NCI-H2196 treated with DMSO at 0.1 percent for 48 hours (cell line): ENCODE measurements at regions not wholly inside any gene's neighbourhood (a gene's known extent, or its start where the extent isn't known, plus 50 kb on each side); places are given as distances from the start of the nearest gene placed in this dataset.
"Not testable (repeated sequence)": the region's sequence is repeated elsewhere in the genome, so short reads cannot be mapped to it uniquely, and the experiment has no call there.

Experiments
- DNase-seq: peaks from one replicate; lab custom pipeline; 2025; ENCODE audit not compliant: unreplicated experiment; lab: John Stamatoyannopoulos, UW

DNA sequence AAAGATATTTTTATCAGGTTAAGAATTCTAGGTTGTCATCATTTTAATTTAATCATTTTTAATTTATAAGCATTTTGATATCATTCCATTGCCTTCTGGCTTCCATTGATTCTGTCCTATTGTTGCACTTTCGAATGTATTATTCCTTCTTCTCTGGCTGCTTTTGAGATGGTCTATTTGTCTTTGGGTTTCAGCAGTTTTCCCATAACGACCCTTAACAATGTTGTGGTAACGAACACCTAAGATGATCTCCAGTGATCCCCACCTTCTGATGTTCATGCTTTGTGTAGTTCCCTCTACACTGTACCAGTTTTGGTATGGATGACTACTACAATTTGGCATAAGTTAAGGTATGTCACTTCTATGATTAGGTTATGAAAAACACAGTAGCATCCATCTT, 59.9 kb downstream of the MINAR1 start:
- no peak for DNase-seq

DNA sequence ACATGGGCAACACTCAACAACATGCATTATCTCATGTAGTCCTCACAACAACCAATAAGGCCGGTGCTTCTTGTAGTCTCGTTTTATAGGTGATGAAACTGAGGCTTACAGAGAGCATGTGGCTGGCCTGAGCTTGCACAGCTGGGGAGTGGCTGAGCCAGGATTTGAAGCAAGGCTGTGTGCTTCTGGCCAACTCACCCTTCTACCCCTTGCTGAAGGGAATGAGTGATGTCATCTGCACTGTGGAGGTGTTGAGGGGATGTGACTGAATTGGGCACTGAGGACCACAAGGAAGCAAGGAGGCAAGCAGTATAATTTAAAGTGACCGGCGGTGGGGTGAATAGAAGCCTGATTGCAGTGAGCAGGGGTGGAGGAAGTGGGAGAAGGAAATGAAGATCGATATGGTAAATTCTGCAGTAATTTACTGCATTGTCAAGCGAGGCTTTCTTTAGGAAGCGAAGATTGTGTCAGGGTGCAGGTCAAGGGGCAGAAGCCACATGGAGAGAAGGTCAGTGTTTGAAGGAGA, 62.3 kb downstream of the MINAR1 start:
- no peak for DNase-seq

DNA sequence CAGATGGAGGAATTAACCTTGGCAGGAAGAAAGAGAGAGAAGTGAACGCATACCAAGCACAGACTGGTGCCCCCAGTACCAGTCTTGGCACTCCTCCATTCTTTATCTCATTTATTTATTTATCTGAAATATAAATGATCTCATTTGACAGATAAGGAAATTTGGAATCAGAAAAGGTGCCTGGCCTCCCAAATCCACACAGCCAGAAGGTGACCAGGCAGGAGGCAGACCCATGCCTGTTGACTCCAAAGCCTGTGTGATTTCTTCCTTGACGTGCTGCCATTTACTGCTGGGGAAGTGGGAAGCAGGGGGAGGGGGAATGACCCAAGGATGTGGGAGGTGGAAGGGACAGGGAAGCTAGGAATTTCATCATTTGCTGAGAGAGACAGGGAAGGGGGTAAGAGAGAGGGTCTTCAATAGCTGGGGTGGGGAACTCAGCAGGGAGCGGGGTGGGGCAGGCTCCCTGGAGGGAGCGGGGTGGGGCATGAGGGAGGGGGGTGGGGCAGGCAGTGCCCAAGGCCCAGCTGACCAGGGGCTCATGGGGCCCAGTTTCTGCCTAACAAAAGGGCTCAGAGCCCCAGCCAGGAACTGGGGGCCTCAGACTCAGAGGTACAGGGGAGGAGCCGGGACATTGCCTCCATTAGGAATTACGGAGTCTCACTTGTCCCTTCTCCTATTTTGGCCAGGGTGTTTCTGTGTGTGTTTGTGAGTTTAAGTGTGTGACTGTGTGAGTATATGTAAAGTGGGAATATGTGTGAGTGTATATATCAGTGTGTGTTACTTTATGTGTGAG, 63.0 kb downstream of the MINAR1 start:
- no peak for DNase-seq

DNA sequence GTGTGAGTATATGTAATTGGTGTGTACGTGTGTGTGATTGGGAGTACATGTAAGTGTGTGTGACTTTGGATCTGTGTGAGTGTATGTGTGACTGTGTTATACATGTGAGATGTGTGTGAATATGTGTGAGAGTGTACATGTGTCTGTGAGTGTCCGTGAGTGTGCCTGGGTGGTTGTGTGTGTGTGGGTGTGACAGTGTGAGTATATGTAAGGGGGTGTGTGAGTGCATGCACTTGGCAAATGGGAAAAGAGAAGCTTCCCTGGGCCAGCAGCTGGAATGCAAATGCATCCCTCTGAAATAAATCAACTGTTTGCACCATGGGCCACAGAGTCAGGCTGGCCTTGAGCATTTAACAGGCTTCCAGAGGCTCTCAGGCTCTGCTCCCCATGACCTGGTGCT, 63.6 kb downstream of the MINAR1 start:
- no peak for DNase-seq

DNA sequence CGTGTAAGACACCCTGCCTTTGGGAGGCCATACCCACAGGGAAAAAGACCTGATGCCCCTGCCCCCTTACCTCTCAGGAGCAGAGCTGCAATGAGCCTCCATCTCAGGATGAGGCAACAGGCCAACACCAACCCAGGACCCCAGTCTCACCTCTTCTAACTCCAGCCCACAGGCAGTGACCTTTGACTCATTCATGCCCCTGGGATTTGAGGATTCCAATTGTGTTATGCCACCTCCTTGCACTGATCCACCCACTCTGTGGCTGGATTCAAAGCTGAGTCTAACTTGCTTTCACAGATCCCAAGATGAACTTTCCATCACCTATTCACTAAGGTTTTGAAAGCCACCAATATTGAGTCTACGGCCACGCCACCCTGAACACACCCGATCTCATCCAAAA, 64.7 kb downstream of the MINAR1 start:
- DNase-seq: no peak

DNA sequence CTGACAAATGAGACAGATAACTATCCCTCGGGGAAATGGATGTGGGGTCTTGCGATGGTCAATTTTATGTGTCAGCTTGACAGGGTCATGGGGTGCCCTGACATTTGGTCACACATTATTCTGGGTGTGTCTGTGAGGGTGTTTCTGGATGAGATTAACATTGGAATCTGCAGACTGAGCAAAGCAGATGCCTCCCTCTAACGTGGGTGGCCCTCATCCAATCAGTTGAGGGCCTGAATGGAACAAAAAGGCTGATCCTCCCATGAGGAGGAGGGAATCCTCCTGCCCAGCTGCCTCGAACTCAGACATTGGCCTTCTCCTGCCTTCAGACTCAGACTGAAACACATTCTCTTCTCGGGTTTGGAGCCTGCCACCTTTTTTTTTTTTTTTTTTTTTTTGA, 69.0 kb downstream of the MINAR1 start:
- no peak for DNase-seq

DNA sequence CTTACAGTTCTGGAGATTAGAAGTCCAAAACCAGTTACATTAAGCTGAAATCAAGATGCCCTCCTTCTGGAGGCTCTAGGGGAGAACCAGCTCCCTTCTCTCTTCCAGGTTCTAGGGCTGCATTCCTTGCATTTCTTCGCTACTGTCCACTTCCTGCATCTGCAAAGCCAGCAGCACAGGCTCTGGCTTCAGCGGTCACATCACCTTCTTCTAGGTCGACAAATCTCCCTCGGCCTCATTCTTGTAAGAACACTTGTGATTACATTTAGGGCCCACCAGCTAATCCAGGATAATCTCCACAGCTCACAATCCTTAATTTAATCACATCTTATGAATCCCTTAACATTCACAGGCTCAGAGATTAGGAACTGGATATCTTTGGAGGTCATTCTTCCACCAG, 73.8 kb downstream of the MINAR1 start:
- DNase-seq: no peak

DNA sequence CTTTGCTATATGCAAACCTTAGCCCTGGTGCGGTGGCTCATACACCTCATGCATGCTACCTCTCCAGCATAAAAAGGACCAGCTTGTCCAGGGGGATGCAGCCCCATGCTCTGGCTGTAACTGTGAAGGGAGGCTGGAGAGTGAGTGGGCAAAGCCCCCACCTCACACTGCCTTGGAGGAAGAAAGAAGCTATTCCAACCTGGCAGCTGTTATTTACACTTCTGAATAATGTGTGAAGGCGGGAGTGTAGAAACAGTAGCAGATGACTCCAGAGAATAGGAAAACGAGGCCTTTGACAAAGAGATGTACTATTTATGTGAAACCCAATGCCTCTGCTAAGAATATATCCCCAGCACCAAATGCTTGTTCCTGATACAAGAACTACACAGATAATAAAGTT, 80.7 kb downstream of the MINAR1 start:
- not testable (repeated sequence) for DNase-seq

DNA sequence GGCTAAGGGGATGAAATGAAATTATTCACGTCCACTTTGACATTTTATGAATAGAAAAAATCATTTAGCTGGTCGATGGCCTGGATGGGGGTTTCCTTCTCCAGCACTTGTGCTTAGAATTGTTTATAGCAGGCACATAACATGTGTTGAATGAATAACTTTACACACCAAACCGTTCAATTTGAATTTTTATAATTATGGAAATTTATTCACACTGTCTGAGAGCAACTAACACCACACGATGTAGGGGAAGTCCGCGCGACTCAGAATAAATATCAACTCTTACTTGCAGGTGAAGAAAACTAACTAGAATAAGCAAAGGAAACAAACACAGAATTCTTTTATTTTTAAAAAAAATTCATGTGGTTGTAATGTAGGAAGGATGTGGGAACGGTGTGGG, 81.3 kb downstream of the MINAR1 start:
- DNase-seq: no peak

DNA sequence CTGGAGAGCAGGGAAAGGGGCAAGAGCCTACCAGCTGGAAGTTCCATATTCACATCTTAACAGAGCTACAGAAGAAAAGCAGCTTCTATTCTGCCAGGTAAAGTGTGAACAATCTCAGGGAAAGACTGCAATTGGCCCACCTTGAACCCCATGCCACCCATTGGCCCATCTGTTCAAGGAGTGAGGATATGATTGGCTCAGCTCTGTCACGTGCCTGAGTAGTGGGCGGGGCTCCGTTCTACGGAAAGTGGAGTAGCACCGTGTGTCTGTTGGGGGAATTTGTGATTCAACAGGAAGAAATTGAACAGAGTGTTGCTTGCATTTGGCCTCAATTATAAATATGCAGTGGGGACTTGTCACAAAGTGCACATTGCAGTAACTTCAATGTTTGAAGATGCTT, 81.8 kb downstream of the MINAR1 start:
- DNase-seq: no peak

DNA sequence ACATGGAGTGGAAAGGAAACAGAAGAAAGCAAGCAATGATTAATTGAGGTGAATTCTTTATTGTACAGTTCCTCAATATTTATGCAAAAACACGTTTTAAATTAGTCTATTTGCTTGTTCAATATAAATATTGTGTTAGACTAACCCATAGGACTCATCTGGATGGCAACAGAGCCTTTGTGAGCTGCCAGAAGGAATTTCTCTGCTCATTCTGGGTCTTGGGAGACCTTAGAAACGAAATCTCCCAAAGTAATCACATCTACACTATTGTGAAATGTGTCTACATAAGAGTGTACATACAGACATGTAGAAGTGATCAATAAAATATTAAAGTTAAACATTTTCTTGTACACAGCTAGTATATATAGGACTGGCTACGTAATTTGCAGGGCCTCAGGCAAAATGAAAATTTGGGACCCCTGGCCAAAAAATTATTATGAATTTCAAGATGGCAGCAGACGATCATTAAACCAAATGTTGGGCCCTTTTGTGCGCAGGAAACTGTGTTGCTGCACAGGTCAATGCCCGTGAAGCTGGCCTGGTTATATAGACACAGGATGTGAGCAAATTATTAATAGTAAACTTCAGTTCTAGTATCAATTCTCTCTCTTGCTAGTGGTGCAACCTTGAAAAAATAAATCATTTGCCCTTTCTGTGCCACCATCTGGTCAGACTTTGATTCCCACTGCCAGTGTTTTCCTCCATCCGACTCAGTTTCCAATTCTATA, 83.3 kb downstream of the MINAR1 start:
- DNase-seq: no peak

DNA sequence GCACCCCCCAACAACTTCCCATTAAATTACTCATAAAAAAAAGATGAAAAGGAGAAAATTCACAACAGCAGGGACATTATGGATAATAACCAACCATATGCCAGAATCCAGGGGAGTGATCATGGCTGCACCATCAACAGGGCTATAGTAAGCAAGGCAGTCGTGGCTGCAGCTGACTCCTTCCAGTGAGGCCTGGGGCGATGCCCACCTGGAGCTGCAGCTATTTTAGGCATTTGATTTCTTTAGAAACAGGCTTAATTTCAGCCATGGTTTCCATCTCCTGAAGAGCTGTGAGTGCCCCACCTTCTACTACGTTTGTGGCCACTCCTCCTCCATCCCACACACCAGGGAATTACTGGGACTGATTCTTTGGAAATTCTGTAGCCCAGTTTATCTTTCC, 84.0 kb downstream of the MINAR1 start:
- DNase-seq: no peak

DNA sequence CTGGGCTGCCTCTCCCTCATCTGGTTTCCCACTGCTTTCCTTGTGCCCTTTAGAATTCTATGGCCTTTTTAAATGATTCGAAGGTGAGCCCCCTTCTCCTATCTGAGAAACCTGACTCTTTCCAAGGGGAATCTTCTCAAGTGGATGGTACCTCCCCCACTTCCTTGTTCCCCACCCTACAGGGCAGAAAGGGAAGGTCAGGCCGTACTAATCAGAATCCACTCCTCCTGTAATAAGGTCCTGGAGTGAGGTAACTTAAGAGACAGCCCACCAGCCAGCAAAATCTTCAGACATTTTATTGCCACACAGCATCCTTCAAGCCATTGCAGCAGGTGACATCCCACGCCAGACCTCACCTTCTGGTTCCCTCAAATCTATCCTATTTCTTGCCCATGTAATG, 84.5 kb downstream of the MINAR1 start:
- no peak for DNase-seq

DNA sequence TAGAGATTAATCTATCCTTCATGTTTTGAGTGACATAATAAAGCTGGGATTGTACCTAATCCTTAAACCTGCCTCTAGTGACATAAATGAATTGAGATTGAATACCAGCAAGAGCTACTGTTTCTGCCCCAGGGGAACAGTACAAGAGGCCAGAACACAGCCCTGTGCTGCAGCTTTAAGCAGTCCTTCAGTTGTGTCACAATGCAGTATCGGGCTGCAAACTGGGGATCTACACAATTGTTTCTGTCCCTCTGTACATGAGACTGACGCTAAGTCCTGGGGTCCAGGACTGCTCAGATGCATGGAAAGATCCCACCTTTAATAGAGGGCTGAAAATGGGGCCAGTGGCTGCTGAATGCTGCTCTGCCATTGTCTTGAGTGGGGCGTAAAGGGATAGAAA, 87.5 kb downstream of the MINAR1 start:
- DNase-seq: no peak

DNA sequence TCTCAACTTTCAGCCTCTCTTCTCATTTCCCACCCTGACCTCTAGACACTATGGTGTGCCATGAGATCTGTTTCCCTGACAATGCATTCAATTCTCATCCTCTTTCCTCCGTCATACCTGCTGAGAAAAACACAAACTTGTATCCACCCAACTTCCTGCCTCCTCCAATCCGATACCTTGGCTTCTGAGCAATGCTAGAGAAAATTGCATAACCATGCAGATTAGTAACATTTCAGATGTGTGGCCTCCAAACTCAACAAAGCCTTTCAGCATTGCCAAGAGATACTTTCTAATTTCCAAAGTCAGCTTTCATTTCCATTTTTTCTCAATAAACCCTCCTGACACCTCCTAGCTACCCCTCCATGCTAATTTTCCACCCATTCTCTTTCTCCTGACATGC, 88.5 kb downstream of the MINAR1 start:
- no peak for DNase-seq

DNA sequence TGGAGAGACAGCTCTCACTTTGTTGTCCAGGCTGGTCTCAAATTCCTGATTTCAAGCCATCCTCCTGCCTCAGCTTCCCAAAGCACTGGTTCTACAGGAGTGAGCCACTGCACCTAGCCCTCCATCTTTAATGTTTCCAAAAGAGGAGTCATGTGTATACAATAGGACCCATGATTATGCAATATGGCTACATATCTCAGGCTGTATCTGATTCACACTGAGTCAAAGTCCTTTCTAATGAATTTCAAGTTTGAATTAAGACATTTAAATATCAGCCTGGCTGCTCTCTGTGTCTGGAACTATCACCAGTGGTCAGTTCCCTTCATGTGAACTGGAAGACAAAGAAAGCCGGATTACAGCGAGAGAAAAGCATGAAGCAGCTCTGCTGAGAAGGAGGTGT, 90.5 kb downstream of the MINAR1 start:
- DNase-seq: no peak

DNA sequence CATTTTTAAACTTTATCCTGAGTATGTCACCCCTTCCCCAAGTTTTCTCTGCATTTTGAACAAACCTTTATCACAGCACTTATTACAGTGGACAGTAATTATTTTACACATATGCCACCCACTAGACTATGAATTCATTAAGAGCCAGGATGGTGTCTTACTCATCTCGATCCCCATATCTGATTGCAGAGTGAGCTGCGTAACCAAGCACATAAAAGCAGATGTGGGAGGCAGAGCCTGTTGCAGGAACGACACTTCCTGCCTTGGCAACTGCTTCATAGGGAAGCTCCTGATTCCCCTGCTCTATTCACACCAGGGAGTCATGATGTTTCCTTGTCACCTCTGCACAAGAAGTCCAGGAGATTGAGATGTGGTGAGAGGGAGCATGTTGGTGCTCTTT, 91.1 kb downstream of the MINAR1 start:
- DNase-seq: no peak

DNA sequence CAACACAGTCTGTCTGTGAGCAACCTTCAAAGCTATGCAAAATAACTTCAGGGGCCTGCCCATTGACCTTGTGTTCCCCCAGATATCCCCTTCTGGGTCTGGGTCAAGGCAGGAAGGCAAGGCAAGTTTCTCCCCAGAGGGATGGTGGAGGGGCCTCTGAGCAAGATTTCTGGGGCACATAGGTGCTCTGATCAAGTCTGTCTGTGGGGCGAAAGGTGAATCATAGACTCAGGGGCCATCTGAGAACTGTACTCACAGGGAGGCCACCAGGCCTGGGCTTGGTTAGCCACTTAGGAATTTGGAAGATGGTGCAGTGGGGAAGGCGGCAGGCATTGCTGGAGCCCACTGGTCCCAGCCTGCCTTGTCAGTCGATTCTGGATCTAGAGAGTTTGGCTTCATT, 92.4 kb downstream of the MINAR1 start:
- DNase-seq: no peak

DNA sequence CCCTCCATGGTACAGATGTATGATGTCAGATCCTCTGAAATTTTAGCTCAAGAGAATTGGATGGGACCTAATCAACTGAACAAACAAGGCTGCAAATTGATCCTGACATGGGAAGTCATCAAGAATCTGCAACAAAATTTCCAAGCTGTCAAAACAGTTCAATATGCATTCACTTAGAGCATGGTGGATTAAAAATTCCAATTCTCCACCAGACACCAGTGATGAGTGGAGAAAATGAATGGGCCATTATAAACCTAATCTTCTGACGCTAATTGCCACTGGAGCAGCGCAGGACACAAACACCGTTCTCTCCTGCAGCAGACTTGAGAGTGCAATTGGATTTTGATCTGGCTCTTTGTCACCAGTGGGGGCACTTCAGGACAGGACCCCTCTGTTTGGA, 94.2 kb downstream of the MINAR1 start:
- DNase-seq: no peak

DNA sequence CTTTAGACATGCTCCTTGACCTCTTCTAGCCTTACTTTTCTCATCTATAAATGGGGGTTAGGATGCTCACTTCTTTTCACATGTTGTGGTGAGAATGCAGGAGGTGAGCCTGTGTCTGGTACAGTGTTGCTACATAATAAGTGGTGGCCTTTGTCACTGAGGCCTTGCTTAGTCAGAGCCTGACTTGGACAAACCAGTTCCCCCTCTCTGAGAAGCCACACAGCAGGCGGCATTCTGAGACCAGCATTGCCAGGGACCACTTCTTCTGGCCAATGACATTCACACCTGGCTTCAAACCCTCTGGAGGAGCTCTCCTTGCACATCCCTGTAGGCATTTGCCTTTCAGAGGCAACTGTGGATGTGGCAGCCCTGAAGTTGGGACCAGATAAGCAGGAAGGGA, 95.7 kb downstream of the MINAR1 start:
- no peak for DNase-seq

DNA sequence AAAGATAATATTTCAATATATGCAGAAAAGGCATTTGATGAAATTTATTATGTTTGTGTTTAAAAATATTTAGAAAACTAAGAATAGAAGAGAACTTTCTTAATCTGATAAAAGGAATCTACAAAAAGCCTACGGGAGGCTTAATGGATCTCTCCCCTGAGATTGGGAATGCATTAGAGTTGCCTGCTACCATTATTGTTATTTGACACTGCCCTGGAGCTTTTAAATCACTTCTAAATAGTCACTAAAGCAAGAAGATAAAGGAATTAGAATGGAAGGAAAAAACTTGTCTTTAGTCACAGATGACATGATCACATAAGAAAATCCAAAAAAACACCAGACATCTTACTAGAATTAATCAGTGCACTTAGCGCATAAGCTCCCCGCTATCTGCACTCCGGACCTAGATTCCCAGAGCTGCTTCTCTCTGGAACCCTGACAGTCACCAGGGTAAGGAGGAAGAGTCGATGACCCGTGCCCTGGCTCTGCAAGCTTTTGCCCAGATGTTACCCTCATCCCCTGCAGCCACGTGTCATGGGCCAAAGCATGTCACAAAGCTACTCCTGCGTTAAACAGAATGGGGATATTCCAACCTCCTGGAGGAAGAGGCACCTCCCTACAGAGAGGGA, 97.1 kb downstream of the MINAR1 start:
- no peak for DNase-seq

DNA sequence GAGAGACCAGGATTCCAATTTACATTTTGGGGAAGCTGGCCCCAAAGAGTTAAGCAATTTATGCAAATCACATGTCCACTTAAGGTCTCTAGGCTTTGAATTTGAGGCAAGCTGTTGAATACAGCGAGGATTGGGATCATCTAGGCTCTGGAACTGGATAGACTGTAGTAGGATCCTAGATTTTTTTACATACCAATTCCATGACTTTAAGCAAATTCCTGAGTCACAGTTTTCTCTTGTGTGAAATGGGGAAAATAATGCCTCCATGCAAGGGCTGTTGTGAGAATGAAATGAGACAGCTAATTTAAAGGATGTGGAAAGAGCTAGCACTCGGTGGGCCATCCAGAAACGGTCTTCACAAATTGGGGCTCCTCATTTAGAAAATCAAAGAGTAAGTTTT, 103.4 kb downstream of the MINAR1 start:
- no peak for DNase-seq
